MM.1S (cell line): ENCODE measurements at regions not wholly inside any gene's neighbourhood (a gene's known extent, or its start where the extent isn't known, plus 50 kb on each side); places are given as distances from the start of the nearest gene placed in this dataset.

Source experiments
- CTCF ChIP-seq: fragments of 300-600 bp; sonication (generic); IDR thresholded peaks from 2 replicates; pipeline ENCODE4 v1.5.1; 2016; ENCODE audit warnings: antibody characterized with exemption, low read length, mixed read lengths
- EZH2 ChIP-seq: fragments of 300-600 bp; sonication (generic); optimal IDR thresholded peaks from 2 replicates; pipeline ENCODE3; 2017; ENCODE audit warnings: low read depth, mild to moderate bottlenecking, antibody characterized with exemption, low read length, mixed read lengths
- EZH2phosphoT487 ChIP-seq: fragments of 300-600 bp; sonication (generic); IDR thresholded peaks from 2 replicates; pipeline ENCODE4 v1.6.1; 2018; ENCODE audit warnings: antibody characterized with exemption, low read length

- TF ChIP-seq CTCF = no peak
- TF ChIP-seq EZH2 = no peak
- no peak for TF ChIP-seq EZH2phosphoT487
Observed at GRCh38 chr2:217505303-217505702, 497.5 kb downstream of the TNS1 start.
